HepG2 (cell line): ENCODE measurements at regions not wholly inside any gene's neighbourhood (a gene's known extent, or its start where the extent isn't known, plus 50 kb on each side); places are given as distances from the start of the nearest gene placed in this dataset.

Experiments used
- ATAC-seq: fragments of 200-7000 bp; cut with Tn5 transposase; 3 replicates; pipeline ENCODE4 v1.9.1; 2020; ENCODE audit warnings: mild to moderate bottlenecking, moderate library complexity
- BruUV-seq: library from RNA; stranded (reverse); fragments of 400-500 nt; replicated peaks from 2 replicates; lab custom pipeline; 2021; lab: Mats Ljungman, UMichigan
- CTCF ChIA-PET: fragments of 300-600 bp; formaldehyde crosslinking; extraction: SDS; loops from one replicate; lab custom pipeline; 2021; ENCODE audit warnings: low total read pairs, inconsistent platforms, low intra/inter-chr PET ratio; lab: Yijun Ruan, JAX
- POLR2A ChIA-PET: fragments of 350-600 bp; sonication (Branson Sonifier 250); formaldehyde crosslinking; loops from one replicate; lab custom pipeline; 2020; ENCODE audit warnings: antibody characterized with exemption, inconsistent platforms; lab: Yijun Ruan, JAX
- DNase-seq: peaks from one replicate; pipeline ENCODE4 v3.0.0-alpha.2; 2015; ENCODE audit warnings: low spot score
- FAIRE-seq: peaks from 3 replicates; lab custom pipeline; 2011; peaks lifted over from hg19 to GRCh38; lab: Jason Lieb, UNC
- H2AFZ ChIP-seq: one replicate; pipeline ENCODE4 v1.6.1; 2011; ENCODE audit warnings: low read length, inconsistent platforms
- H3K27ac ChIP-seq: fragments of 300-600 bp; 3 replicates; pipeline ENCODE4 v1.8.0; 2011; ENCODE audit warnings: mixed run types, mild to moderate bottlenecking, mixed read lengths, low read length, inconsistent platforms; ENCODE audit not compliant: insufficient read depth; ENCODE audit errors: extremely low read length
- H3K27me3 ChIP-seq, 2 experiments: fragments of 200-600 bp in 1 of 2; 2 replicates in 1 of 2; 3 replicates in 1 of 2; pipeline versions ENCODE4 v1.6.0 to v1.8.0; 2011; ENCODE audit warnings: low read length in 2 of 2, mild to moderate bottlenecking in 2 of 2, moderate library complexity in 2 of 2, inconsistent platforms in 1 of 2; ENCODE audit not compliant: insufficient read depth in 2 of 2, control insufficient read depth in 1 of 2
- H3K36me3 ChIP-seq, 2 experiments: fragments of 200-600 bp in 1 of 2; replicated peaks in 1 of 2; 2 replicates in 1 of 2; 3 replicates in 1 of 2; pipeline versions ENCODE4 v1.5.1 to v1.8.0; 2011; ENCODE audit warnings: low read length in 2 of 2, inconsistent platforms in 1 of 2; ENCODE audit not compliant: insufficient read depth in 2 of 2, control insufficient read depth in 1 of 2
- H3K4me1 ChIP-seq: 2 replicates; pipeline ENCODE4 v1.5.1; 2012; ENCODE audit warnings: low read length, inconsistent platforms; ENCODE audit not compliant: insufficient read depth
- H3K4me2 ChIP-seq: 2 replicates; pipeline ENCODE4 v1.6.0; 2011; ENCODE audit warnings: low read depth, low read length, inconsistent platforms
- H3K4me3 ChIP-seq, 3 experiments: fragments of 200-600 bp in 1 of 3; sonication (generic), shearing (Covaris generic) in 1 of 3; replicated peaks in 1 of 3; 2 replicates each; pipeline ENCODE4 v1.5.1; 2011 to 2016; ENCODE audit warnings: low read length in 3 of 3, inconsistent platforms in 2 of 3, low read depth in 2 of 3, mild to moderate bottlenecking in 2 of 3, control low read depth in 1 of 3, mixed read lengths in 1 of 3; ENCODE audit not compliant: insufficient read depth in 1 of 3
- H3K79me2 ChIP-seq: one replicate; pipeline ENCODE4 v1.6.1; 2011; ENCODE audit warnings: low read length, inconsistent platforms; ENCODE audit not compliant: insufficient read depth
- H3K9ac ChIP-seq: 2 replicates; pipeline ENCODE4 v1.6.0; 2011; ENCODE audit warnings: mild to moderate bottlenecking, low read depth, low read length, inconsistent platforms; ENCODE audit not compliant: insufficient read depth
- H3K9me3 ChIP-seq: 2 replicates; pipeline ENCODE4 v1.5.1; 2012; ENCODE audit warnings: mild to moderate bottlenecking, low read length
- H4K20me1 ChIP-seq: 2 replicates; pipeline ENCODE4 v1.6.0; 2011; ENCODE audit warnings: inconsistent platforms, mild to moderate bottlenecking, low read length, moderate library complexity; ENCODE audit not compliant: insufficient read depth
- ATRX ChIP-seq: sonication (generic); formaldehyde crosslinking; IDR thresholded peaks from 2 replicates; pipeline ENCODE4 v1.4.0; 2020; ENCODE audit warnings: missing genetic modification reagents, borderline replicate concordance
- CENPT ChIP-seq: sonication (generic); formaldehyde crosslinking; IDR thresholded peaks from 2 replicates; pipeline ENCODE4 v1.8.0; 2022; ENCODE audit warnings: low read depth, mild to moderate bottlenecking, moderate library complexity, missing genetic modification reagents
- HMG20A ChIP-seq: IDR thresholded peaks from 2 replicates; pipeline ENCODE4 v1.6.1; 2016; ENCODE audit warnings: borderline replicate concordance
- ONECUT2 ChIP-seq: sonication (generic); formaldehyde crosslinking; IDR thresholded peaks from 2 replicates; pipeline ENCODE4 v1.4.0; 2020; ENCODE audit warnings: missing genetic modification reagents
- SP4 ChIP-seq: sonication (generic); formaldehyde crosslinking; IDR thresholded peaks from 2 replicates; pipeline ENCODE4 v1.8.1; 2023; ENCODE audit warnings: mild to moderate bottlenecking, missing genetic modification reagents
- ZEB1 ChIP-seq: IDR thresholded peaks from 2 replicates; pipeline ENCODE4 v1.6.1; 2012; ENCODE audit warnings: mild to moderate bottlenecking, low read depth, inconsistent platforms; ENCODE audit not compliant: insufficient replicate concordance
- ZNF709 ChIP-seq: sonication (generic); formaldehyde crosslinking; IDR thresholded peaks from 2 replicates; pipeline ENCODE4 v1.5.0; 2020; ENCODE audit warnings: mild to moderate bottlenecking, missing genetic modification reagents
- ZNF781 ChIP-seq: sonication (generic); formaldehyde crosslinking; IDR thresholded peaks from 2 replicates; pipeline ENCODE4 v1.5.1; 2020; ENCODE audit warnings: borderline replicate concordance, mild to moderate bottlenecking, missing genetic modification reagents; ENCODE audit errors: not compliant biosample characterization
- ZSCAN22 ChIP-seq: sonication (generic); formaldehyde crosslinking; IDR thresholded peaks from 2 replicates; pipeline ENCODE4 v1.4.0; 2020; ENCODE audit warnings: mild to moderate bottlenecking, missing genetic modification reagents
- WGBS: methylation state at CpG from one replicate; pipeline ENCODE4 v1.1.6; 2017; ENCODE audit warnings: low lambda C conversion rate; 5-methylcytosine and 5-hydroxymethylcytosine counted together
- in situ Hi-C: cut with HindIII; loops from 2 replicates; pipeline ENCODE4 v1.10.0; 2017; ENCODE audit warnings: low pct_unique_long_range_greater_than_20kb; ENCODE audit not compliant: extremely low pct_ligation_motif_present
- intact Hi-C: fragments of 100-400 bp; cut with micrococcal nuclease; formaldehyde crosslinking; loops from one replicate; pipeline ENCODE4 v1.10.0; 2022; ENCODE audit not compliant: unreplicated experiment
- TF ChIP-seq, protein P1 (sequence below): sonication (generic); formaldehyde crosslinking; IDR thresholded peaks from 2 replicates; pipeline ENCODE4 v1.9.0; 2022; ENCODE audit warnings: missing genetic modification reagents, mild to moderate bottlenecking, borderline replicate concordance

DNA sequence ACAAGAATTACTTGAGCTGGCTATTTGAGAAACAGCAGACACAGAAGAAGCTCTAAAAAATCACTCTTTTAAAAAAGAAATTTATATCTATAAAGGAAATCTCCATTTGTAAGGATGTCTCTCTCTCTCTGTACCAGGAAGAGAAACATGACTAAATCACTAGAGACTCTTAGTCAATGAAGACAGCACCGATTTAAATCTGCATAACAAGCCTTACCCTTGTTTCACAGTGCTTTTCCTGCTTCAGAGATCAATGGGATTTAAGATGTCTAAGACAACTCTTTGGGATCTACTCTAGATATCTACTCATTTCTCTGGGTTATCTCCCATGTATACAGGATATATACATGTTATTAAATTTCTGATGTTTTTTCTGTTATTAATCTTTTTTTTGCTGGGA is 359.2 kb upstream of the RND3 start:
- ATAC-seq, result no peak
- ChIA-PET POLR2A (no interaction called here), CTCF (no interaction called here)
- in situ Hi-C loops (no loop called here), intact Hi-C loops (no loop called here)
- no TSS peak for BruUV-seq
- Histone ChIP-seq H3K27me3 (no peaks in the 10 kb centered on the region), H3K9me3 (no peaks in the 10 kb centered on the region), H3K36me3 (no peaks in the 10 kb centered on the region), H3K79me2 (no peaks in the 10 kb centered on the region), H2AFZ (no peak overlapping the region), H3K4me2 (no peak overlapping the region), H3K27ac (no peak overlapping the region), H3K4me1 (no peaks in the 10 kb centered on the region), H3K4me3 (no peak overlapping the region), H4K20me1 (no peaks in the 10 kb centered on the region), H3K9ac (no peak overlapping the region)
- no peak for FAIRE-seq
- TF ChIP-seq ZNF781 (CRISPR knock-in tag) (no peak), ZNF709 (no peak), ATRX (CRISPR knock-in tag) (no peak), HMG20A (CRISPR knock-in tag) (no peak), ZEB1 (no peak), SP4 (CRISPR knock-in tag) (no peak), ONECUT2 (CRISPR knock-in tag) (no peak), CENPT (no peak), ZSCAN22 (CRISPR knock-in tag) (no peak)
- TF ChIP-seq, protein P1, sequence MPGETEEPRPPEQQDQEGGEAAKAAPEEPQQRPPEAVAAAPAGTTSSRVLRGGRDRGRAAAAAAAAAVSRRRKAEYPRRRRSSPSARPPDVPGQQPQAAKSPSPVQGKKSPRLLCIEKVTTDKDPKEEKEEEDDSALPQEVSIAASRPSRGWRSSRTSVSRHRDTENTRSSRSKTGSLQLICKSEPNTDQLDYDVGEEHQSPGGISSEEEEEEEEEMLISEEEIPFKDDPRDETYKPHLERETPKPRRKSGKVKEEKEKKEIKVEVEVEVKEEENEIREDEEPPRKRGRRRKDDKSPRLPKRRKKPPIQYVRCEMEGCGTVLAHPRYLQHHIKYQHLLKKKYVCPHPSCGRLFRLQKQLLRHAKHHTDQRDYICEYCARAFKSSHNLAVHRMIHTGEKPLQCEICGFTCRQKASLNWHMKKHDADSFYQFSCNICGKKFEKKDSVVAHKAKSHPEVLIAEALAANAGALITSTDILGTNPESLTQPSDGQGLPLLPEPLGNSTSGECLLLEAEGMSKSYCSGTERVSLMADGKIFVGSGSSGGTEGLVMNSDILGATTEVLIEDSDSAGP (CRISPR knock-in tag), result no peak
- no peak for DNase-seq
- WGBS, result 33% methylated on average over 1 of the region's 1 CpG
